RPMI8226 (cell line): ENCODE measurements at regions not wholly inside any gene's neighbourhood (a gene's known extent, or its start where the extent isn't known, plus 50 kb on each side); places are given as distances from the start of the nearest gene placed in this dataset.
A peak's percentile ranks its signal among the peaks of the same experiment; 100 is the strongest.

ENCODE experiments used
- DNase-seq: peaks from one replicate; pipeline ENCODE4 v3.0.0-alpha.2; 2015

GRCh38 chrX:94361241-94361640 lies 687.2 kb downstream of the FAM133A start:
- DNase-seq = no peak

DNA sequence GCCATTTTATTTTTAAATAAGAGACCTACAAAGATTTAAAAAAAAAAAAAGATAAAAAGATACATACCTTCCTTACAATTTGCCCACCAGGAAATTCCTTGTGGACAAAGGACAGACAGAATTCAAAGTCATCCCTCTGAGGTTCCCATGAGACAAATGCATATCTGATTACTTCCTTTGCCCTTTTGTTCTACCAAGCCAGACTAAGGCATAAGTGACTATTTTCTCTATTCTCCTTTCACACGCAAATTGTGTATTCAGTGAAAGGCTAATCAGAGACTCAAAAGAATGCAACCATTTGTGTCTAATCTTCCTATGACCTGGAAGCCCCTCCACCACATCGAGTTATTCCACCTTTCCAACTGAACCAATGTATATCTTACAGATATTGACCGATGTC lies 691.7 kb downstream of the FAM133A start:
- no peak for DNase-seq

DNA sequence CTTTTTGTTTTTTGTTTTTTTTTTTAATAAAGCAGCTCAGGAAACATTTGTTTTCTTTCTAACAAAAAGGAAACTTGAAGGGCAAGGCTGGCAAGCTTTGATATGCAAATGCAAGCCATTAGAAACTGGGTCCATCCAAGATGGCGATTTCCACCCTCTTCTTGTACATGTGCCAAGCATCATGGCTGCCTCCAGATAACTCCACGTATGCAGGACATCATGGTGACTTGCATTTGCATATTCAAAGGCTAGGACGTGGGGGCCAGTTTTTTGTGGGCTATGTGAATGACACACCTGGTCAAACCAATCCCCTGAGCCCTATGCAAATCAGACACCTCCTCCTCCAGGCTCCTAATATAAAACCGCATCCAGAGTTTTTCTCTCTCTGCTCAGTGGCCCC lies 692.6 kb downstream of the FAM133A start:
- no peak for DNase-seq

- no peak for DNase-seq
Observed at GRCh38 chrX:94389044-94389443, 715.0 kb downstream of the FAM133A start.

- DNase-seq = no peak
Observed at GRCh38 chrX:94400488-94400887, 726.5 kb downstream of the FAM133A start.

DNA sequence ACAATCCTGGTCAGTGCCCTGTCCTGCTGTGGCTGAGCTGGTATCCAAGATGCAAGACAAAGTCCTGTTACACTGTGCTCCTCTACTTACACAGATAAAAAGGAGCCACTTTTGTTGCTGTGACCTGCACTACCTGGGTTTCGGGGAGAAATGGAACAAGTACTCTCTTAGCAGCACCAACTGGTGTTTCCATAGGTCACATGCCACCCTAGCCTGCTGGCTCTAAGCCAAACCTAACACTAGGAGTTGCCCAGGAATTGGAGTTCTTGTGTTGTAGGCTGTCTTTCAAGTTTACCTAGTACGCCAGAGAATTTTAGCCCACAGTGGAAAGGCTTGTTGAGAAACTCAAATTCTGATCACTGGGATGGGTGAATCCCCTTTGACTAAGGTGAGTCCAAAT lies 727.4 kb downstream of the FAM133A start:
- no peak for DNase-seq

- DNase-seq = no peak
Observed at GRCh38 chrX:94414746-94415145, 740.7 kb downstream of the FAM133A start.

DNA sequence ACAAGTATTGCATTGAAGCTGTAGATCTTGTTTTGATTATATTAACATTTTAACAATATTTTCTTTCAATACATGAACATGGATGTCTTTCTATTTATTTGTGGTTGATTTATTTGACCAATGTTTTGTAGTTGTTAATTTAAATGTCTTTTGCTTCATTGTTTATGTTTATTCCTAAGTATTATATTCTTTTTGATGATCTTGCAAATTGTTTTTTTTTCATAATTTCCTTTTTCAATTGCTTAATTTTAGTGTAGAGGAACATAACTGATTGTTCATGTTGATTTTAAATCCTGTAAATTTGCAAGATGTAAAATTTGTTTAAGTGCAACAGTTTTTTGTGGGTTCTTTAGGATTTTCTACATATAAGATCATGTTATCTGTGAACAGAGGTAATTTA lies 744.1 kb downstream of the FAM133A start:
- DNase-seq = no peak

- DNase-seq = no peak
Observed at GRCh38 chrX:94424456-94424855, 750.5 kb downstream of the FAM133A start.

DNA sequence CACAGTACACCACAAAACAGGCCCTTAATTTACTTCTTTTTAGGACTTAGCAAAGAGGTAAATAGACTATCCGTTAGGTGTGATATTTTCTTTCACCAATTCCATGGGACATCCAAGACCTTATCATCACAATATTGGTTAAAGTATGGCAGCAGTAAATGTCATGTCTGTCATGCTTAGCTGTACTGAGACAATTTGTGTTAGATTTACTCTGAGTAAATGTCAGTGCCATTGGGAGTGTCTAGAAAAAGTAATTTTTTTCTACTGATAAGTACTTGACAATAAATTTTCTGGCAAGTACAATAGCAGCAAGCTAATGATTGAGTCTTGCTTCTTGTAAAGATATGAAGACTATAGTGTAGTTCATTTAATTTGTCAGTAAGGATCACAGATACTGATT lies 756.1 kb downstream of the FAM133A start:
- DNase-seq = no peak

DNA sequence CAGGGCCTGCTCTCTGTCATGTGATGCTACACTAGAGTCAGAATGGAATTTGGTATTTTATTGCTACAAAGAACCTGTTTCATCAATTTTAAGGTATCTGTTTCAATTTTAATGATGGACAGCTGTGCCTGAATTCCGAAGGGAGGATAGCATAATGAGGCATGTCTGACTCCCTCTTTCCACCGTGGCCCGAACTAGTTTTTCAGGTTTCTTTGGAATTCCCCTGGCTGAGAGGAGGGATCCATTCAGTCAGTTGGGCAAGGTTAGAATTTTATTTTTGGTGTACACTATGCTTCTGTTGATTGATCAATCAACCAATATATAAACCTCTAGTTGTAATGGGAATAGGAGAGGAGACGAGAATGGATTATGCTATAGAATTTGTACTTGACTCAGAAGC lies 761.8 kb downstream of the FAM133A start:
- no peak for DNase-seq

DNA sequence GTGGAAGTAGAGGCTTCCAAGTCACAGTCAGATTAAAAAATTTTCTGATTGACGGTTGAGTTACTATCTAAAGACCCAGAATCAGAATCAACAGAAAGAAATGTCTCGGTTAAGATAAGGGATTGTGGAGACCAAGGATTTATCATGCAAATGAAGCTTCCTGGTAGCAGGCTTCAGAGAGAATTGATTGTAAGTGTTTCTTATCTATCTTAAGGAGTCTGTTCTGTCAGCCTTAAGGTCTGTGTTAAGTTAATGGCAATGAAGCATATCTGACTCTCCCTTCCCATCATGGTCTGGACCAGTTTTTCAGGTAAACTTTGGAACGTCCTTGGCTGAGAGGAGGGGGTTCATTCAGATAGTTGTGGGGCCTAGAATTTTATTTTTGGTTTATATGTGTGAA lies 780.2 kb downstream of the FAM133A start:
- no peak for DNase-seq

DNA sequence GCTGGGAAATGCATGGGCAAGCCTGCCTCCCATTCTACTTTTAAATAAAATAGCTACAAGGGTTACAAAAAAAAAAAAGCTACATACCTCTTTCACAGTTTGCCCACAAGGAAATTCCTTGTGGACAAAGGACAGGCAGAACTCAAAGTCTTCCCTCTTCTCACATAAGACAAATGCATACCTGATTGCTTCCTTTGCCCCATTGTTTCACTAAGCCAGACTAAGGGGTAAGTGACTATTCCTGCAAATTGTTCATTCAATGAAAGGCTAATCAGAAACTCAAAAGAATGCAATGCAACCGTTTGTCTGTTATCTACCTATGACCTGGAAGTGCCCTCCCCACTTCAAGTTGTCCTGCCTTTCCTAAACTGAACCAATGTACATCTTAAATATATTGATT lies 780.6 kb downstream of the FAM133A start:
- DNase-seq = no peak

DNA sequence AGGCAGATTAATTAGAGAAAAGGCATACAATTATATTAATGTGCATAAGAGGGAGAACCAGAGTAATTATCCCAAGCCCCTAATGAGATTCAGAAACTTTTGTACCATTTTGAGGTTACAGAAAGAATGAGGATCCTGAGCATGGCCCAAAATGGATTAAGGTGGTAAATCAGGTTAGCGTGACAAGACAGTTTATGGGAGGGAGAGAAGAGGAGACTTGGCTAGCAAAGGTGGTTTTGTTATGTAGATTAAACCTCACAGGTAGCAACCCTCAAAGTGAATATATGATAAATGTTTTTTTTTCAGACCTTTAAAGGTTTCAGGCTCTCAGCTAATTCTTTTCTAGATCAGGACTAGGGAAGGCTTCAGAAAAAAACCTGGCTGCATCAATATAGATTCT lies 781.8 kb downstream of the FAM133A start:
- DNase-seq = no peak

DNA sequence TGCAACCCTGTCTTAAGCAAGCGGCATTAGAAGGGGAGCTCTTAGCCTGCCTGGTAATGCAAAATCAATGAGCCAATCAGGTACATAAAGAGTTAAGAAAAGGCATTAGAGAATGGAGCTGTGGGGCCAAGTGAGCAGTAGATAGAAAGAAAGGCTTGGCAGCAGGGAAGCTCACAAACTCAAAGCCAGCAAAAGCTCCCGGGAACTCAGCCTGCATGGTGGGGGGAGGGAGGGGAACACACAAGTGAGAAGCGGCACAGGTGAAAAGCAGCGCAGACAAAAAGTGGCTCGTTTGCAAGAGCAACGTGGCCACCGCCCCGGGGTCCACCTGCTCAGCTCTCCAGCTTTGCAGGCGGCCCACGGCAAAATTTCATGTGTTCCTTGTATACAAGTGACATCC lies 818.5 kb downstream of the FAM133A start:
- DNase-seq = no peak

- no peak for DNase-seq
Observed at GRCh38 chrX:94493405-94493804, 819.4 kb downstream of the FAM133A start.

GRCh38 chrX:94511564-94511963 lies 837.6 kb downstream of the FAM133A start:
- no peak for DNase-seq

DNA sequence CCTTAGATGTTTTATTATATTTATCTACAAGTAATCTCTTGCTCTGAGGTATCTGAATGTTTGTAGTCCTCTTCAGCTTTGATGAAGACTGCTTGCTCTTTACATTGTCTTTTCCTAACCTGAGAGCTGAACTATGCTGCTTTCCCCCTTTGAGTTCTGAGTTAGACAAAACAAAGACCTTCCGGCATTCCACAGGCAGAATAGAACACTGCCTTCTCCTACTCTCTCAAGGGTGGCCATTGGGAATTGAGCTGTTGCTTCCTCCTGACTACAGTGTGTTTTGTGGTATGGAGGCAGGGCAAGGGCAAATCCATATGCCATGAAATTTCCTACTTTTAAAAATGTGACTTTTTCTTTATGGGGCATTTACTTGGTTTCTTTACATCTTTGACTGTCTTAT lies 841.0 kb downstream of the FAM133A start:
- no peak for DNase-seq

- DNase-seq = peak; percentile 3
Observed at GRCh38 chrX:94524867-94525266, 850.9 kb downstream of the FAM133A start.

DNA sequence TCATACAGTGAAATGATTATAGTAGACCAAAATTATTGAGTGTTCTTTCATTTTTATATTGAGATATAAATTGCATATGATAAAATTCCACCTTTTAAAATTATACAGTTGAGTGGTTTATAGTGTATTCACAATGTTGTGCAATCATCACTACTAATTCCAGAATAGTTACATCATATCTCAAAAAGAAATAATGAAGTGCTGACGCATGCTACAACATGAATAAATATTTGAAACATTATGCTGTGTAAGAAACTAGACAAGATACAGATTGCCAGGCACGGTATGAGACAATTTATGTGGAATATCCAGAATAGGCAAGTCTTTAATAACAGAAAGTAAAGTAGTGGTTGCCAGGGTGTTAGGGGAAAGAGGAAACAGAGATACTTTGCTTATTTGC lies 871.7 kb downstream of the FAM133A start:
- DNase-seq = no peak

DNA sequence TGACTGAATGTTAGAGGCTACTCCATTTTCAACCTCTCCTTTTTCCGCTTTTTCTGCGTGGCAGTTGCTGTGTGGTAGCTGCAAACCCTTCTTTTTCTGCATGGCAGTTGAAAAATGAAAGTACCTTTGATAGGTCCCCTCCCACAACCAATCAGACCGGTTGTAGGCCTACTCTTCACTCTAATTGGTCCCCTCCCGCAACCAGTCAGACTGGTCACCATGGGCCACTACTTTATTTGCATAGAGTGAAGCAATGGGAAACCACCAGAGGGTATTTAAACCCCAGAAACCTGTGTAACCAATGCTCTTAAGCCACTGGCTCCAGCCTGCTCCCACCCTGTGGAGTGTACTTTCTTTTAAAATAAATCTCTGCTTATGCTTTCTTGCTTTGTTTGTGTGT lies 877.8 kb downstream of the FAM133A start:
- no peak for DNase-seq

DNA sequence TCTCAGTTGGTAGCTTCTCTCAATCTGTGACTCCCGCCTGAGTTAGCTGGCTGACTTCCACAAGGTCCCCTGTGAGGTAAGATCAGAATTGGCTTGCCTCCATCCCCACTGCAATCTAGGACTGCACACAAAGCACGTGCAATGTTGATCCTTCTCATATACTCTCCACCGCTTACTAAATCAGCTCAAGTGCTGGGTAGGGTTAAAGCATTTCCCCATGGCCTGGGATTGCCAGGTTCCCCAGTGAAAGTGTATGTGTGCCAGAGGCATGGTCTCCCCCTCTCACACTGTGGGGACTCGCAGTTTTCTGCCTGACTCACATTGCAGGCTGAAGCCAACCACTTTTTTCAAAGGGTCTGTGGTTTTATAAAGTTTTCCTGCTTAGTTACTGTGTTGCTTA lies 886.9 kb downstream of the FAM133A start:
- no peak for DNase-seq

GRCh38 chrX:94576367-94577004 lies 902.5 kb downstream of the FAM133A start:
- no peak for DNase-seq

DNA sequence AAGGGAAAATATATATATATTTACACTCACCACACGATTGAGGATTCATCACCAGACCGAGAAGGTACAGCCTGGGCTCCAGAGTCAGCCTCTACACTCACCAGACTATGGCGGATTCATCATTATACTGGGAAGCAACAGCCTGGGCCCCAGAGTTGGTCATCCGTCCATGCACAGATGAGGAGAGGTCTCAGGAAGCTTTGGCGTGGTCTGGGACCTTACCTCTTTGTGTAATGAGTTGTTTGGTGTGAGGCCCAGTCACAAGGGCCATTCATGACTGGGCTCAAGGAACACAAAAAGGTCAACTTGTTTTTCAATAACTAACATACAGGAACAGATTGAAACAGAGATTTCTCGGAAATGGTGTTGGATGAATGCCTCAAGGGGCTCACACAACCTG lies 926.1 kb downstream of the FAM133A start:
- no peak for DNase-seq

DNA sequence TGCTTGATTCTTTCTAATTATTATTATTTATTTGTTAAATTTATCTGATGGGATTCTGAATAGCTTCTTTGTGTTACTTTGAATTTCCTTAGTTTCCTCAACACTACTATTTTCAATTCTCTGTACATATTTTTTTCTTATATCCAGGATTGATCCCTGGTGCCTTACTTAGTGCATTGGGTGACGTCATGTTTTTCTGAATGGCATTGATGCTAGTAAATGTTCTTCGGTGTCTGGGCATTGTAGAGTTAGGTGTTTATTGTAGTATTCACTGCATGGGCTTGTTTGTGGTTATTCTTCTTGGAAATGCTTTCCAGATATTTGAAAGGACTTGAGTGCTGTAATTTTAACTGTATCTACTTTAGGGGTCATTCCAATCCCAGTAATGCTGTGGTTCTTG lies 938.1 kb downstream of the FAM133A start:
- DNase-seq = no peak

DNA sequence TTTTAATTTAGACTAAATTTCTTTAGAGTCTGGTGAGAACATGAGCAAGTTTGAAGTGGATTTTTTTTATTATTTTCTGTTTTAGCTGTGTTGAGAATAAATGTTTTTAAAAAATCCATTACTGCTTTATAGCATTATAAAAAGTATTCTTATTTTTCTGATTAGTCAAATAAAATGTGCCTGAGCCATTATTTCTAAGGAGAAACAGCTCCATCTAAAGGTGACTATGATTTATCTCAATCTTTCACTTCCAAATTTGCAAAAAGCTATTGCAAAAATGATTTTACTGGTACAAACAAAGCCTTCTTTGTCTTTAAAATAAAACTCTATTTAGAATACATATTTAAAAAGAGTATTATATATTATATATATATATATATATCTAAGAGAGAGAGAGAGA lies 959.2 kb downstream of the FAM133A start:
- DNase-seq = no peak
